ENCODE measurements at regions not wholly inside any gene's neighbourhood (a gene's known extent, or its start where the extent isn't known, plus 50 kb on each side); places are given as distances from the start of the nearest gene placed in this dataset.

DNA sequence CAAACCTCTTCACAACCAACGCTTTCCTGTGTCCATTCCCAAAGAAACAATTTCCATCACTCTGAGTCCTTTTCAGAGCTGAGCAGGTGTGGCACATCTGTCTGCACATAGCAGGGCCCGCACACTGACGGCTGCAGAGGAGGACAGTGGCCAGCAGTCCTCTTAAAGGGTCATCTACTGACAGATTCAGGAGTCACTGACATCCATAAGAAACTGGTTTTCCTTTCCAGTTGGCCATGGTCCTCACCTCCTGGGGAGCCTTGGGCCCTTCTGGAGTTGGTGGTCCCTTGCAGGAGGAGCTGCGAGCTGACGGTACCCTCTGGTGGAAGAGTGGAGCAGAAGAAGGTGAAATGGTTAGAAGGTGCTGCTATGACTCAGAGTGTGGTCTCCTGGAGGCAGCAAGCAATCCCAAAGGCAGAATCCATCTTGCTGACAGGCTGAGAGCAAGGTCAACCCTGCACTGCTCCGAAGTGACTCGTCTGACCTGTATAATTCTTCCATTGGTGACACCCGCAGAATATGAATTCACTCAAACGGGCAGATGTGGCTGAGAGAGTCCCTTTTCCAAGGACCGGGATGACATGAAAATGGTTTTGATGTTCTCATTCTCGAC is 278.5 kb upstream of the C1orf174 start:
- DNase-seq = no peak

More for the DNA sequence above, 278.5 kb upstream of the C1orf174 start:
- Histone ChIP-seq H3K56ac (ENCODE audit: extremely low read depth, insufficient read depth, low read length) (no peak overlapping the region), H3K4ac (ENCODE audit: low read depth, low read length) (no peak overlapping the region), H3K27ac (ENCODE audit: insufficient read depth, low read length) (no peak overlapping the region), H2BK20ac (ENCODE audit: low read depth, low read length) (no peak overlapping the region), H3K4me3 (ENCODE audit: insufficient read depth, low read depth, low read length) (no peak overlapping the region), H2AK9ac (replicated peaks; ENCODE audit: low read depth, low read length, poor library complexity) (no peak overlapping the region), H3K9me1 (ENCODE audit: insufficient read depth, low read length) (no peaks in the 10 kb centered on the region), H2AFZ (replicated peaks; ENCODE audit: low read length, poor library complexity) (no peak overlapping the region), H3K9me3 (ENCODE audit: control insufficient read depth, insufficient read depth, low read length) (peaks cover 38% of the 10 kb centered on the region), H2BK120ac (ENCODE audit: low read depth, low read length) (no peak overlapping the region), H3K36me3 (ENCODE audit: control insufficient read depth, insufficient read depth, low read length) (no peaks in the 10 kb centered on the region), H3K18ac (ENCODE audit: low read depth, low read length) (no peak overlapping the region), H3K9ac (ENCODE audit: low read depth, low read length) (no peak overlapping the region), H2BK5ac (ENCODE audit: low read depth, low read length, poor library complexity, severe bottlenecking) (no peak overlapping the region), H2BK15ac (ENCODE audit: low read depth, low read length) (no peak overlapping the region), H3K23ac (ENCODE audit: low read depth, low read length) (no peak overlapping the region), H2AK5ac (ENCODE audit: low read depth, low read length) (no peak overlapping the region), H3K4me1 (ENCODE audit: control insufficient read depth, insufficient read depth, low read length) (no peaks in the 10 kb centered on the region), H4K8ac (ENCODE audit: low read depth in 2 of 2, low read length in 2 of 2) (no peak overlapping the region), H3K14ac (replicated peaks; ENCODE audit: low read depth, low read length) (no peak overlapping the region), H4K91ac (ENCODE audit: insufficient read depth, low read depth, low read length) (no peak overlapping the region), H4K20me1 (ENCODE audit: insufficient read depth, low read length) (no peaks in the 10 kb centered on the region), H3K79me1 (ENCODE audit: low read depth in 1 of 2, low read length in 2 of 2) (no peaks in the 10 kb centered on the region), H3K27me3 (ENCODE audit: control insufficient read depth, insufficient read depth, low read length) (no peaks in the 10 kb centered on the region), H4K5ac (ENCODE audit: low read depth, low read length) (no peak overlapping the region), H3K4me2 (ENCODE audit: low read depth, low read length) (no peak overlapping the region)
- CTCF ChIA-PET = no interaction called here
- TF ChIP-seq MAFK (IDR thresholded peaks at IDR 0.05; ENCODE audit: low read depth, low read length) = no peak
- no peak for TF ChIP-seq RFX5 (IDR thresholded peaks at IDR 0.05; ENCODE audit: low read depth, low read length)
- no peak for TF ChIP-seq RCOR1 (IDR thresholded peaks at IDR 0.05; ENCODE audit: insufficient replicate concordance, low read length)
- TF ChIP-seq, protein P1, sequence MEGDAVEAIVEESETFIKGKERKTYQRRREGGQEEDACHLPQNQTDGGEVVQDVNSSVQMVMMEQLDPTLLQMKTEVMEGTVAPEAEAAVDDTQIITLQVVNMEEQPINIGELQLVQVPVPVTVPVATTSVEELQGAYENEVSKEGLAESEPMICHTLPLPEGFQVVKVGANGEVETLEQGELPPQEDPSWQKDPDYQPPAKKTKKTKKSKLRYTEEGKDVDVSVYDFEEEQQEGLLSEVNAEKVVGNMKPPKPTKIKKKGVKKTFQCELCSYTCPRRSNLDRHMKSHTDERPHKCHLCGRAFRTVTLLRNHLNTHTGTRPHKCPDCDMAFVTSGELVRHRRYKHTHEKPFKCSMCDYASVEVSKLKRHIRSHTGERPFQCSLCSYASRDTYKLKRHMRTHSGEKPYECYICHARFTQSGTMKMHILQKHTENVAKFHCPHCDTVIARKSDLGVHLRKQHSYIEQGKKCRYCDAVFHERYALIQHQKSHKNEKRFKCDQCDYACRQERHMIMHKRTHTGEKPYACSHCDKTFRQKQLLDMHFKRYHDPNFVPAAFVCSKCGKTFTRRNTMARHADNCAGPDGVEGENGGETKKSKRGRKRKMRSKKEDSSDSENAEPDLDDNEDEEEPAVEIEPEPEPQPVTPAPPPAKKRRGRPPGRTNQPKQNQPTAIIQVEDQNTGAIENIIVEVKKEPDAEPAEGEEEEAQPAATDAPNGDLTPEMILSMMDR (conservative IDR thresholded peaks at IDR 0.05; ENCODE audit: low read depth, low read length) = no peak
- TF ChIP-seq, protein P2, sequence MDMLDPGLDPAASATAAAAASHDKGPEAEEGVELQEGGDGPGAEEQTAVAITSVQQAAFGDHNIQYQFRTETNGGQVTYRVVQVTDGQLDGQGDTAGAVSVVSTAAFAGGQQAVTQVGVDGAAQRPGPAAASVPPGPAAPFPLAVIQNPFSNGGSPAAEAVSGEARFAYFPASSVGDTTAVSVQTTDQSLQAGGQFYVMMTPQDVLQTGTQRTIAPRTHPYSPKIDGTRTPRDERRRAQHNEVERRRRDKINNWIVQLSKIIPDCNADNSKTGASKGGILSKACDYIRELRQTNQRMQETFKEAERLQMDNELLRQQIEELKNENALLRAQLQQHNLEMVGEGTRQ (IDR thresholded peaks at IDR 0.05; ENCODE audit: low read depth, low read length) = no peak
- TF ChIP-seq RAD21 (IDR thresholded peaks at IDR 0.05; ENCODE audit: low read length) = no peak
- no peak for TF ChIP-seq CHD1 (IDR thresholded peaks at IDR 0.05; ENCODE audit: low read depth, low read length)
- TF ChIP-seq MXI1 (IDR thresholded peaks at IDR 0.05; ENCODE audit: borderline replicate concordance, low read depth, low read length) = no peak
- no peak for TF ChIP-seq BHLHE40 (IDR thresholded peaks at IDR 0.05; ENCODE audit: low read depth, low read length)
- no peak for TF ChIP-seq POLR2A (IDR thresholded peaks at IDR 0.05; ENCODE audit: low read depth, low read length)
- in situ Hi-C loops (cut with MboI; ENCODE audit: low sequenced_read_pairs) (no loop called here), intact Hi-C loops (cut with micrococcal nuclease) (no loop called here), dilution Hi-C loops (cut with HindIII; ENCODE audit: low sequenced_read_pairs, unreplicated experiment) (no loop called here)
- POLR2A ChIA-PET (ENCODE audit: unreplicated experiment) = no interaction called here
- BruUV-seq (replicated peaks) = no TSS peak
- no peak for ATAC-seq (ENCODE audit: low read depth)
- 41% methylated on average over 7 of the region's 11 CpGs; no CpG with 5 or more reads in 1 of the 2 experiments for WGBS, 2 experiments (ENCODE audit: extremely low coverage in 2 of 2, insufficient read length in 1 of 2)
